GM18858 (cell line): ENCODE measurements at regions not wholly inside any gene's neighbourhood (a gene's known extent, or its start where the extent isn't known, plus 50 kb on each side); places are given as distances from the start of the nearest gene placed in this dataset.

Experiments
- ATAC-seq: cut with Tn5 transposase; IDR thresholded peaks from one replicate; pipeline ENCODE4 v1.9.1; 2021; ENCODE audit not compliant: unreplicated experiment

DNA sequence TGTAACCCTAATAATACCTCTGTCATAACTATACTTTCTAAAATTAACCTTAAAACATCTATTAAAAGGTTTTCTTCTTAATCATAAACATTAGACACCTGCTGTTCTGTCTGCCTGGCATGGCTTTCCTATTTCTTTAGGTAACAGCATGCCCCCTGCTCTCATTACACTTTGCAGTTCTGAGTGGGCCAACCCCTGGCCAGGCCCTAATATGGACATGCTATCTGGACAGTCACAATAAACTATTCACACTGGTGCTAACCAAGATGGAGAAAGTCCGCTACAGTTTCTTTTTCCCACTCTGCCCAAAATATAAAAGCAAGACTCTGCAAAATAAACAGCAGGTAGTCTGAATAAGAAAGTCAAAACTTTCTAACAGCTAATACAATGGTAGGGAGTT, 84.0 kb downstream of the ELAPOR2 start:
- no peak for ATAC-seq

DNA sequence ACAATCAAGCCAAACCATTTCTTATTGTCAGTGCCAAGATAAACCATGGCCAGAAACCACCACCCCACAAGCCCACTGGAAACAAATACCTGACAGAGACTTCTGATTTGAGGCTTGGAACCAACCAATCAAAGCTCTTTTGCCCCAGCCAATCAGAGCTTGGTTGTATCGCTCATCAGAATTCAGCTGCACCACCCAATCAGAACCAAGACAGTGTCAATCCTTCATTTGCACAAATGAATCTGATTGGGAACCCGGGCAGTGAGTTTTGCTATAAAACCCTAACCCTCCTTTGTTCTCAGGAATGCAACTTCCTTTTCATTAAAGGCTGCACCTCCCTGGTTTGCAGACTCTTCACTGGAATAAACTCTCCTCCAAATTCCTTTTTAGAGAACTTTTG, 87.4 kb downstream of the ELAPOR2 start:
- no peak for ATAC-seq

GRCh38 chr7:86970986-86971385, 88.5 kb downstream of the ELAPOR2 start:
- no peak for ATAC-seq

- no peak for ATAC-seq
Measured at GRCh38 chr7:86970547-86970946, 88.9 kb downstream of the ELAPOR2 start.

GRCh38 chr7:86969865-86970264, 89.6 kb downstream of the ELAPOR2 start:
- ATAC-seq, result no peak

GRCh38 chr7:86968618-86969017, 90.8 kb downstream of the ELAPOR2 start:
- no peak for ATAC-seq

GRCh38 chr7:86966916-86967315, 92.5 kb downstream of the ELAPOR2 start:
- no peak for ATAC-seq

DNA sequence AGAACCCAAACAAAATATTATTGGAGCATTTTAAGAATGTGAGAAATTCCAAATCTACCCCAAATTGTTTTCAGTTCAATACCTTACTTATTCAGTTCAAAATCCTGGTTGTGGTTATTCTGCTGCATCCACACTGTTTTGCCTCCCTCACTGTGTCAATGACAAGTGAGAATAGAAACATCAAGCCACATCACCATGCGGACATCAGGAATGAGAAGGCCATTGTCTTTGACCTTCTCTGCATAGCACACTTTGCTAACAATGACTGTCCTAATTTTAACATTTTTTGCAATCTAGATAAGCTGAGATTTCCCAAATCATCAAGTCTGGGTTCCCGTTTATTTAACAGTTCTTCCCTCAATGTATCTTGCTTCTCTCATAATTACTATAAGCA, 93.7 kb downstream of the ELAPOR2 start:
- no peak for ATAC-seq

DNA sequence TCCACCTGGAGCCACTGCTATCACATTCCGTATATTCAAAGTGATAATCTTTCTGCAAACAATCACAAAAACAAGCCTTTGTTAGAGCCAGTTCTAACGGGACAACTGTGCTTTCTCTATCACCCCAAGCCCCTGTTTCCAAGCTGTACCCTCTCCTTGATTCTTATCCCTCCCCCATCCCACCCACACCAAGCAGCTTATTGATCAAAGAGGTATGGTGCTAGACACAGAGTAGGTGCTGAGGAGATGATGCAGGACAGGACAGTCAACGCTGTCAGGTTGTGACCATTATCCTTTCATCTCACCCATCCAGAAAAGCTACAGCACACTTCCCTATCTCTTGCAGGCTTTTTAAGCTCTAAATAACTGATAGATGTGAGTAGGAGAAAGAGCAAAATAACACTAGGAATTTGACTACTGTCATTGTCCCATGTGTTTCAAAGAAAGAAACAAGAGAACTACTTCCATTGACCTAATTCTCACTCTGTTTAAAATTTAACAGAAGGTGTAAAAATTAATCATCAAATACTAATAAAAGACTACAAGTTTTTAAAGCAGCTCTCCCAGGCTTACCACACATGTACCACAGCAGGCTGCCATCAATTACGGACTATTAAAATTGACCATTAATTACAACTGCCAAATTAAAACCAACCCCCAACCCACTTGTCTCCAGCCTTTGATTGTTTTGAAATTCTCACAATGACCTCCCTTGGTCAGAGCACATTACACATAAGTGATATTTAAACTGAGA, 94.3 kb downstream of the ELAPOR2 start:
- ATAC-seq, result no peak

DNA sequence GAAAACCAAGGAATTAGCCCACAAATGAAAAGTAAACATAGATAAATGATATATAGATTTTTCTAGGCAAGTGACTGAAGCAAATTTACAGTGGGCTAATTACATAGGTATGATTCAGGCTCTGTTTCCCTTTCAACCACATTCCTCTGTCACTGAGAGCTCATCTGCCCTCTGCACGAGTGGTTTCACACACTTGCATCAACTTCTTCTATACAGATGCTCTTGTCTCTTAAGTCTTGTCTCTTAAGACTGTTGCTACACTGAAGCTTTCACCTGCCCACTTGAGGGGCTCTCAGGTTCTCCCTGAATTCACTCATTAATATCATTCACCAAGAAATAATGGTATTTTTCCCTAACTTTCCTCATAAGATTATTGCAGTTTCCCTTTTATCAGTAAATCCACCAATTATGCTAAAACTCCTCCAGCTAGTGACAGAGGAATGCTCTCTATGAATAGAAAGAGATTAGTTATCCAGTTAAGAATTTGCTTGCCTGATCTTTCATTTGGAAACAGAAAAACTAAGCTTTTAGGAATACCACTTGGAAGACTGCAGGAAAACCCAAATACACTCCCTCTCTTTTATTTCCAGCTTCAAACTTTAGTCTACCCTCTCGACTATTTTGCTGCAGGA, 95.7 kb downstream of the ELAPOR2 start:
- peak; percentile 88 for ATAC-seq

DNA sequence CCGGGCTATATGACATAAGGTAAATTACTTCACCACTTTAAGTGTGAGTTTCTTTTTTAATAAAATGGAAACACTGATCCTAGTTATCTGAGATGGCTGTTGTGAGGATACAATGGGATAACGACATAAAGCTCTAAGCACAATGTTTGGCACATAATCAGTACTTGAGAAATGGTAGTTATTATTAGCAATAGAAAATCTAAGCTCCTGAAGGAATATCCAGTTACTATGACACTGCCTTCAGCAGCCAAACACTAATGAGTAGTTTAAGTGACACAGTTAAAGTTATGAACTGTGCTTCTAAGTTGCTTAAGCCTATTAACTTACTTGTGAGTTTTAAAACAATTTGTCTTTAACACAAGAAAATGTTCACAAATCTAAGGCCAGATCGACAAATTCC, 96.8 kb downstream of the ELAPOR2 start:
- ATAC-seq, result no peak

- ATAC-seq, result no peak
Measured at GRCh38 chr7:86961686-86962085, 97.8 kb downstream of the ELAPOR2 start.

- ATAC-seq, result no peak
Measured at GRCh38 chr7:86958380-86958779, 101.1 kb downstream of the ELAPOR2 start.

DNA sequence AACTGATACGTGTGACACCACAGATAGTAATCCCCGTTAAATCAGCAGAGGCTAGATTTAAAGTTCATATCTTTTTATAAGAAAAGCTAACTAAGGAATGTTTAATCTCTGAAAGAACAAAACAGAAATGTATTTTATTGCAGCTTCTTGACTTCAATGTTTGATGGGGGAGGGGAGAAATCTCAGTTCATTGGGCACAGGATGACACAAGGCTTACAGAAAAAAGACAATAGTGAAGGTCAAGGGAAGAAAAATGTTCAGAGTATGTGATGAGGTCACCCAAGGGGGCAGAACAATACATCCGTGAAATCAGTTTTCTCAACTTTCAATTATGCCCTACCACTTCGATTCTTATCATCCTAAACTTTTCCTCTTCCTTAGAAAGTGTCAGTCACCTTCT, 102.9 kb downstream of the ELAPOR2 start:
- ATAC-seq, result no peak

DNA sequence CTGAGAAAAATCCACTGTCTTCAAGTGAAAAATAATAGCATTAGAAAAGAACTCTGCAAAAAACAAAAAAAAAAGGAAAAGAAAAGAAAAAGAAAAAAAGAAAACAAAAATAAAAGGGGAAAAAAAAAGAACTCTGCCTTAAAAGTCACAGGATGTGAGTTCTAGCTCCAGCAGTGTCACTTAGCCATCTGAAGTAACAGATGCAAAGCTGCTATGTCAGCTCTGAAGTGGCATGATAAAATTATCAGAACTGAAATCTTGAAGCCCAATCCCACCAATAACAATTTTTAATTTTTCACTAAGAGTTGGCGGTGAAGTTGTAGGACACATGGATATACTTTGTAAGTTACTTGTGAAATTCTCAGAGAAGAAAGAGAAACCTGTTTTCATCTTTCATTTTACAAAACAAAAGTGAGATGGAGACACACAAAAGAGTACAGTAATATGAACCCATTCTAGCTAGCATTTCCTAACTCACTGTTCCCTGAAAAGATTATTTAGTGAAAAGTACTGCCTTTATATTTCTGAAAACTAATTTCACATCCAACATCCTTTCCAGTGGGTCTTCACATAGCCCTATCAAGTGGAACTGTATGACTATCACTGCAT, 103.5 kb downstream of the ELAPOR2 start:
- no peak for ATAC-seq

DNA sequence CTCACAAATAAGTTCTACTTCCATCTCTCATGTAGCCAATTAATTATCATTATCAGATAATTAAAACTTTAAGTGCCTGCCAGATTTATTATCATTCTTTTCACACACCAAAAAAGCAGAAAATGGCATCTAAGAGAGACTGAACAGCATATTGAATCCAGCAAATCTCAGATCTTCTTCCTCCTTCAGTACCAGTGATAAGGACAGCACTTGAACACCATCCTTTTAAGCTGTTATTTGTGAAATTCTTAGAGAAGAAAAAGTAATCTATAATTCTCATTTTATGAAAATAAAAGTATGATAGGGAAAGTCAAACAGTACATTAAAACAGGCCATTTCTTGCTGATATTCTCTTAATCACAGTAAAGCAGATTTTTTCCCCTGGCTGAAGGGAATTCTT, 104.5 kb downstream of the ELAPOR2 start:
- ATAC-seq, result no peak

DNA sequence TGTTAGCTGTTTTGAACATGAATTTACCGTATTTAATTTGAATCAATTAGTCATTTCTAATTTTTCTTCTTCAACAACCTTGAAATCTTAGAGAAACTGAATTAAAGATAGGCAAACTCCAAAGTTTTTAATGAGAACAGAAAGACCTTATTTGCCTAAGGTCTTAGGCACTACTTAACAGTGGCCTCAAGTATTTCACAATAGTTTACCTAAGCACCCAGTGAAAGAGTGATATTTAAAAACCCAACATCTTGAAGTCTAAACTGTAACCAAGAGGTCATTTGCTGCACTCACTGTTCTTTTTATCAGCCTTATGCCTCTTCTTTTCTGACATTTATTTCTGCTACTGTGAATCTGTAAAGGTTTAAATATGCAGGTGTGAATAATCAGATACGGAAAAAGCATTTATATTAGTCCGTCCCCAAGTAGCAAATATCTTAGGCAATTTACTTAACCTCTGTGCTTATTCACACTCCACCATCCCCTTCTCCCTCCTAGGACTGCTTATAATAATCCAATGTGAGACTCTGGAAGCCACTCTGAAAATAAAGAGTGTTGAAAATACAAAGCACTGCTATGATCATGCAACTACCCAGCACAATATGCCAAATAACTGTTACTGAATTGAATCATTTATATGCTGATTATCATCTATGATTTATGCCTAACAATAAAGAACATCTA, 105.7 kb downstream of the ELAPOR2 start:
- no peak for ATAC-seq

GRCh38 chr7:86953219-86953618, 106.2 kb downstream of the ELAPOR2 start:
- no peak for ATAC-seq

GRCh38 chr7:86951895-86952294, 107.6 kb downstream of the ELAPOR2 start:
- ATAC-seq, result no peak

GRCh38 chr7:86950944-86951343, 108.5 kb downstream of the ELAPOR2 start:
- no peak for ATAC-seq

DNA sequence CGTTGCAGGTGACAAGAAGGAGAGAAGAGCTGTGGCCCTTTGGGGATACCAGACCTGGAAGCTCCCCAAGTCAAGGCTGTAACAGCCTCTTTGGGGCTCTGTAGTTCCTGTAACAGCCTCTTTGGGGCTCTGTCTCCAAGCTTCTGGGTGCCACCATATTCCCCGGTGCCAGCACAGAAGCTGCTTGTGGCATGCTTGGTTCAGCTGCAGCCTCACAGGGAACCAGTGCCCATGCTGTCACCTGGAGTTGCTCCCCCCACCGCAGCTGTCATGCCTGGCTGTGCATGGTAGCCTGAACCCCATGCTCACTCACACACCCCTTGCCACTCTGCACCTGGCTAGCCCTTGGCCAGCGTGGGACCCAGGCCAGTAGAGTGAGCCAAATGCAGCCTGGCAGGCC, 109.1 kb downstream of the ELAPOR2 start:
- ATAC-seq, result no peak

- ATAC-seq, result no peak
Measured at GRCh38 chr7:86949779-86950260, 109.6 kb downstream of the ELAPOR2 start.
